HFF-Myc (cell line): ENCODE measurements at regions not wholly inside any gene's neighbourhood (a gene's known extent, or its start where the extent isn't known, plus 50 kb on each side); places are given as distances from the start of the nearest gene placed in this dataset.

Experiments used
- DNase-seq: peaks from one replicate; pipeline ENCODE4 v3.0.0-alpha.2; 2011; ENCODE audit warnings: low read depth; ENCODE audit errors: extremely low read depth
- H3K4me3 ChIP-seq: replicated peaks from 2 replicates; pipeline ENCODE4 v1.5.1; 2011; ENCODE audit warnings: low read depth, mild to moderate bottlenecking, control low read depth, low read length
- CTCF ChIP-seq: IDR thresholded peaks from 2 replicates; pipeline ENCODE4 v1.5.1; 2012; ENCODE audit warnings: mild to moderate bottlenecking, low read depth, low read length, control low read depth; ENCODE audit errors: missing control alignments

- TF ChIP-seq CTCF = no peak
- DNase-seq = no peak
- H3K4me3 ChIP-seq = no peak overlapping the region
Observed at GRCh38 chr6:62640749-62641148, 354.7 kb upstream of the KHDRBS2 start.

GRCh38 chr6:62626661-62627060, 340.6 kb upstream of the KHDRBS2 start:
- TF ChIP-seq CTCF = no peak
- no peak overlapping the region for H3K4me3 ChIP-seq
- no peak for DNase-seq

GRCh38 chr6:62623846-62624532, 338.0 kb upstream of the KHDRBS2 start:
- no peak for DNase-seq
- TF ChIP-seq CTCF = no peak
- no peak overlapping the region for H3K4me3 ChIP-seq

- no peak overlapping the region for H3K4me3 ChIP-seq
- no peak for DNase-seq
- TF ChIP-seq CTCF = no peak
Observed at GRCh38 chr6:62615366-62616015, 329.5 kb upstream of the KHDRBS2 start.

GRCh38 chr6:62614442-62614841, 328.4 kb upstream of the KHDRBS2 start:
- H3K4me3 ChIP-seq = no peak overlapping the region
- DNase-seq = no peak
- TF ChIP-seq CTCF = no peak

- TF ChIP-seq CTCF = no peak
- no peak overlapping the region for H3K4me3 ChIP-seq
- DNase-seq = no peak
Observed at GRCh38 chr6:62613928-62614327, 327.9 kb upstream of the KHDRBS2 start.
